Activated naive CD8-positive, alpha-beta T cell treated with anti-CD3 and anti-CD28 coated beads for 36 hours (primary cell): ENCODE measurements at regions not wholly inside any gene's neighbourhood (a gene's known extent, or its start where the extent isn't known, plus 50 kb on each side); places are given as distances from the start of the nearest gene placed in this dataset.

Source experiments
- DNase-seq: peaks from one replicate; pipeline ENCODE4 v3.0.0; 2021
- H3K27ac Mint-ChIP-seq: one replicate; pipeline ENCODE4 v1.8.0; 2022; ENCODE audit warnings: mild to moderate bottlenecking, moderate library complexity, mixed read lengths
- H3K27me3 Mint-ChIP-seq: one replicate; pipeline ENCODE4 v1.8.0; 2022; ENCODE audit warnings: mild to moderate bottlenecking, mixed read lengths
- H3K36me3 Mint-ChIP-seq: one replicate; pipeline ENCODE4 v1.8.0; 2021; ENCODE audit warnings: mild to moderate bottlenecking, mixed read lengths
- H3K4me1 Mint-ChIP-seq: one replicate; pipeline ENCODE4 v1.8.0; 2021; ENCODE audit warnings: mixed read lengths
- H3K4me3 Mint-ChIP-seq: one replicate; pipeline ENCODE4 v1.8.0; 2022; ENCODE audit warnings: mild to moderate bottlenecking, moderate library complexity, mixed read lengths
- H3K9me3 Mint-ChIP-seq: one replicate; pipeline ENCODE4 v1.8.0; 2022; ENCODE audit warnings: mixed read lengths

DNA sequence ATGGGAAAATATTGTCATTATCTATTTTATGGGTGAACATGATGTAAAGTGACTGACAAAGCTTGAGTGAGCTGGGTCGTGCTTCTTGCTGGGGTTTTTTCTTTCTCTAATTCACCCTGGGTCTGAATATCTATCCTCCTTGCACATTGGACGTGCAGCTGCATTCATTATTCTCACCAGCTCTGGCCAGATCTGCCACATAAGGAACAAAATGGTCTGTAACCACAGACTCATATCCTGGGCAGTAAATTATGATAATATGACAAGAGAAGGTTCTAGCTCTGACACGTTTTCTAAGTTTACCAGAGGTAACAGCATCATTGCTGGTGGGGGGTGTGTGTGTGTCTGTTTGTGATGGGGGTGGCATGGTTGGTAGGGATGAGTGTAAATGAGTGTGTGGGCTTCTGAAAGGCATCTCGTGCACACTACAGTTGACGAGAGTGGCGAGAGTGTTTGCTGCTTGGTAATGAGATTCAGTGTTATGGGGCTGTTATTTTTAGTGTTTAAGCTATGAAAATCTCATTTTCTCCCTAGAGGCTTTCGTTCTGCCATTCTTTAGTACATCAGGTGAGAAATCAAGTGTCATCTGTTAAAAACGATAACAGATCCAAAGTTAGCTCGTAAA lies 418.4 kb downstream of the PDCD6IP start:
- no peak overlapping the region for H3K27ac Mint-ChIP-seq
- H3K9me3 Mint-ChIP-seq, result no peaks in the 10 kb centered on the region
- H3K4me3 Mint-ChIP-seq, result no peak overlapping the region
- H3K36me3 Mint-ChIP-seq, result no peaks in the 10 kb centered on the region
- peaks cover 6% of the 10 kb centered on the region for H3K4me1 Mint-ChIP-seq
- H3K27me3 Mint-ChIP-seq, result peaks cover 3% of the 10 kb centered on the region
- DNase-seq, result no peak

DNA sequence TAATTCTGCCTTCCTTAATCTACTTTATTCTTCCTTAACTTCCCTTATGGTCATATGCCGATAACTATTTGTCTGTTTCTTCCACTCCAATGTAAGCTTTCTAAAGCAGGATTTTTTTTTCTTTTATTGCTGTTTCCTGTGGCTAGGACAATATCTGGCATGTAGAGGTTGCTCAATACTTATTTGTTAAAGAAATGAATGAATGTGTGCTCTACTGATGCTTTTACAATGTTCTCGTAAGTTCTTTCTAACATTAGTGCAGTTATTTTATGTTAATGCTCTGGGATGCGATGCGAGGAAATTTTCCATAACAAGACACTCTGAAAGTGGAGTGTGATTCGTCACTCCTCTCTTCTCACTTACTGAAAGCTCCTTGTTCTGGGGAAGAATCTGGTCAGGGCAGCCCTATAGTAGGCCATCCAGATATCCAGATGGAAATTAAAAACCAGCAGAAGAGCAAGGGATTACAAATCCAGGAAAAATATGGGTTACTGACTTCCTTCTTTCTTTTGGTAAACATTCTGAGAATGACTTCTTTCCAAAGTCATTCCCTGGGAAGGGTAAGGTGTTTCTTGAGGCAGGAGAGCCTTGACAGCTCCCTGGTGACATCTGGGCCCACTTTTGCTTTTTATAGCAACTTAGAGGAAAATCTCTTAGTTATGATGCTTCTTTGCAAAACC lies 420.4 kb downstream of the PDCD6IP start:
- no peaks in the 10 kb centered on the region for H3K36me3 Mint-ChIP-seq
- H3K4me1 Mint-ChIP-seq, result no peaks in the 10 kb centered on the region
- no peak for DNase-seq
- no peak overlapping the region for H3K4me3 Mint-ChIP-seq
- no peaks in the 10 kb centered on the region for H3K9me3 Mint-ChIP-seq
- H3K27me3 Mint-ChIP-seq, result peaks cover 3% of the 10 kb centered on the region
- no peak overlapping the region for H3K27ac Mint-ChIP-seq

DNA sequence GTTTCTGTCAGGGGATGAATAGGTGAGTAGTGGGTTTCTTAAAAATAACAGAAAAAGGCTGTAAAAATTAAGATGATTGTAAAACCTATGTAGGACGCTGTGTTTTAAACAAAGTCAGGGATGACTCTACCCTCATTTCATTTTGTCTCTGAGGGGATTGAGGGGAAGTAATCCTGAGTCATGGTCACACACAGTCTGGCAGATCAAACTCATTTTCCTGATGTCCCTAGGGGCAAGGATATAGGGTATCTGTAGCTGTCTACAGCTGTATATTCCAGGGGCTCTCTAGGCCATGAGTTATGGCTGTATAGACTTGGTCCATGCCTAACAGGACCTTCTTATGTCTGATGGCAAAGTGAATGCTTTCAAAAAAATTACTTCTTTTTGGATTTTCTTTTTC lies 421.1 kb downstream of the PDCD6IP start:
- Mint-ChIP-seq H3K36me3 (no peaks in the 10 kb centered on the region), H3K27me3 (peaks cover 3% of the 10 kb centered on the region), H3K9me3 (no peaks in the 10 kb centered on the region), H3K4me1 (no peaks in the 10 kb centered on the region), H3K27ac (no peak overlapping the region), H3K4me3 (no peak overlapping the region)
- no peak for DNase-seq

DNA sequence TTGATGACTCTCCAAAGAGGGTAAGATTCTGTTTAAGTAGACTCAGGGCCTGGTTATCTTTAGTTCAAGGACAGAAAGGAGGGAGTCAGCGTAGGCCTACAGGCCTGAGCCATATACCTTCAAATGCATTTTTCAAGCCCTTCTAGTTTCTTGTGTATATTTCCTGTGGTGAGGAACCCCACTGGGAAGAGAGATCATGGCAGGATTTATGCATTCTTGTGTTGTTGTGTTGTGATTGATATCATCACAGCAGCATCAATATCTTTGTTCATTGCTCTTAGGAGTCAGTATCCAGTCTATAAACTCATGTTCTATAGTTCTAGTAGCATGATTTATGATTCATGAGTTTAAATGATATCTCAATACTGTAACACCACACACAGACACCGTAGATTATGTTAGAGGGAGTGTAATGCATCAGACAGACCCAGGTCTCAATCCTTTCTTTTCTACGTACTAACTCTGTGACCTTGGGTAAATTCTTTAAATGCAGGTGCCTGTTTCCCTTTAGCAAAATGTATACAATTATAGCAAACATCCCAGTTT lies 427.5 kb downstream of the PDCD6IP start:
- Mint-ChIP-seq H3K36me3 (no peaks in the 10 kb centered on the region), H3K9me3 (no peaks in the 10 kb centered on the region), H3K27me3 (no peaks in the 10 kb centered on the region), H3K4me1 (no peaks in the 10 kb centered on the region), H3K4me3 (no peak overlapping the region), H3K27ac (no peak overlapping the region)
- DNase-seq, result no peak

DNA sequence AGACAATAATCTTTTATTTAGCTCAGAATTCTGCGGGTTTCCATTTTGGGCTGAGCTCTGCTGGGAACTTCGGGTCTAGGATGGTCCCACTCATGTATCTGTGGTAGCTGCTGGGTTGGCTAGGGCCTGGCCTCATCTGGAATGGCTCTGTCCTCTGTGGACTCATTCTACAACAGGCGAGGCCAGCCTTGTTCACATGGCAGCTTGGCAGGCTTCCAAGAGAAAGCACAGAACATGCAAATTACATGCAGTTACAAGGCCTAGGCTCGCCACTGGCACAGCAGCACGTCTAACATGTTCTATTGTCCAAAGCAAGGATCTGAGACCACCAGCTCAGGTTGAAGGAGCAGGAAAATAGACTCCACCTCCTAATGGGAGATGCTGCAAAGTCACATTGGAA lies 431.4 kb downstream of the PDCD6IP start:
- no peak for DNase-seq
- H3K36me3 Mint-ChIP-seq, result no peaks in the 10 kb centered on the region
- H3K4me3 Mint-ChIP-seq, result no peak overlapping the region
- no peak overlapping the region for H3K27ac Mint-ChIP-seq
- H3K27me3 Mint-ChIP-seq, result no peaks in the 10 kb centered on the region
- H3K4me1 Mint-ChIP-seq, result no peaks in the 10 kb centered on the region
- H3K9me3 Mint-ChIP-seq, result no peaks in the 10 kb centered on the region

DNA sequence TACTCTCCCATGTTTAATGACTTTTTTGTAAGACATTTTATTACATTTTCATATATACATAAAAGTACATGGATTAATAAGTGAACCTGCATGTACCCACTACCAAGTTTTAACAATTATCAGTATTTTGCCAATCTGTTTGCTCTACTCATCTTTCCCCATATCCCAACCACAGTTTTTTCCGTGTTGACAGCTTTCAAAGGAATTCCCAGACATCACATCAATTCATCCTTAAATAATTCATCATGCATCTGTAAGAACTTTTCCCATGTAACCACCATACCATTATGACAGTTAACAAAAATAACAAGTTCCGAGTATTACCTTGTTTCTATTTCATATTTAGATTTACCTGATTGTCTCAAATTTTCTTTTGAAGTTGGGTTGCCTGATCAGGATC lies 436.7 kb downstream of the PDCD6IP start:
- no peak for DNase-seq
- H3K9me3 Mint-ChIP-seq, result no peaks in the 10 kb centered on the region
- H3K4me1 Mint-ChIP-seq, result no peaks in the 10 kb centered on the region
- no peak overlapping the region for H3K27ac Mint-ChIP-seq
- H3K36me3 Mint-ChIP-seq, result no peaks in the 10 kb centered on the region
- no peaks in the 10 kb centered on the region for H3K27me3 Mint-ChIP-seq
- no peak overlapping the region for H3K4me3 Mint-ChIP-seq

DNA sequence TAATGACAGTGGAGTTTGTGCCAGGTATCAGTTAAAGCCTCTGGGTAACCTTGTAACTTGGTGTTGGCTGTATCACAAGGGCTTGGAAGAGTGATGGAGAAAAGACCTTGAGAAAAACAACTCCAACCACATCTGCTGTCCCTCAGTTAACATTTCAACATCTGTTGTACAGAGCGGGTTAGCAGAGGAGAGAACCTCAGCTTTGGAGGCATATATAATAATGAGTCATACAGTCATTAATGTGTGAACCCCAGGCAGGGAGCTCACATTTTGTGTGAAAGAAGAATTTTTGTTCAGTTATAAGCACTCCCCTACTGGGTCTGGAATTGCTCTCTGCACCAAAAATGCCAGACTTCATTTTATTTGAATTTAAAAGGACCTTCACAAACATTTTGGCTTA lies 439.5 kb downstream of the PDCD6IP start:
- H3K4me3 Mint-ChIP-seq, result no peak overlapping the region
- no peaks in the 10 kb centered on the region for H3K4me1 Mint-ChIP-seq
- no peak overlapping the region for H3K27ac Mint-ChIP-seq
- H3K27me3 Mint-ChIP-seq, result no peaks in the 10 kb centered on the region
- H3K9me3 Mint-ChIP-seq, result no peaks in the 10 kb centered on the region
- no peaks in the 10 kb centered on the region for H3K36me3 Mint-ChIP-seq
- DNase-seq, result no peak

DNA sequence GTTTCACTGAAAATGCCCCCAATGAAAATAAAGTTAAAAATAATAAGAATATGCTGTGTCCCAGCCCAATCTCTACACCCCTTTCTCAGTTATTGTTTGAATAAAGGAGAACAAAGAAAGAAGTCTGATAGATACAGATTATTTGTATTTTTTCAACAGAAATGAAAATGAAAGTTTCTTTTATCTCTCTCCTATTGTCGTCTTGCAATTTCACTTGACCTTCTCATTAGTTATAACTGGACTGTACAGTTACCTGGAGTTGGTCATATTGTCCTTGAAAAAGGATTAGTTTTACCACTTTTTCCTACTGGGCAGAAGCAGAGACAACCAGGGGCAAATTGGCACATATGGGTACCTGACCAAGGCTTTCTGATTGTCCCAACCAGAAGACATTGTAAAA lies 440.0 kb downstream of the PDCD6IP start:
- H3K36me3 Mint-ChIP-seq, result no peaks in the 10 kb centered on the region
- DNase-seq, result no peak
- H3K4me1 Mint-ChIP-seq, result no peaks in the 10 kb centered on the region
- no peaks in the 10 kb centered on the region for H3K27me3 Mint-ChIP-seq
- H3K9me3 Mint-ChIP-seq, result no peaks in the 10 kb centered on the region
- H3K27ac Mint-ChIP-seq, result no peak overlapping the region
- no peak overlapping the region for H3K4me3 Mint-ChIP-seq

DNA sequence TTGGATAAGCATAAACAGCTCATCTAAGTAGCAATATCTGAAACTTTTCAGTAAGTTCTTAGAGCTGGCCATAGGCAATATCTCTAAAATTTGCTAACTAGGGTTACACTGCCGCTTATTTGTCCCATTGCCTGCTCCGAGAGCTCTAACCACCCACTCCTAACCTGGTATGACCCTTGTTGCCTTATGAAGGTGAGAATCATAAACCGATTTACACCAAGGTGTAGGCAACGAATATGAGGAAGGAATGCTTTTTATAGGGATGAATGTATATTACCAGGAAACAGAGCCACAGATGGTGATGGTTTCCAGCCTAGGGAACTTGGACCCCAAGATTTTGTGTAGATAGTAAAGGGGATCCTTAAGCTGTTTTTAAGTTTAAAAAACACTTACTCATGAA lies 440.9 kb downstream of the PDCD6IP start:
- DNase-seq, result no peak
- Mint-ChIP-seq H3K4me1 (no peaks in the 10 kb centered on the region), H3K36me3 (no peaks in the 10 kb centered on the region), H3K27ac (no peak overlapping the region), H3K9me3 (no peaks in the 10 kb centered on the region), H3K27me3 (no peaks in the 10 kb centered on the region), H3K4me3 (no peak overlapping the region)

DNA sequence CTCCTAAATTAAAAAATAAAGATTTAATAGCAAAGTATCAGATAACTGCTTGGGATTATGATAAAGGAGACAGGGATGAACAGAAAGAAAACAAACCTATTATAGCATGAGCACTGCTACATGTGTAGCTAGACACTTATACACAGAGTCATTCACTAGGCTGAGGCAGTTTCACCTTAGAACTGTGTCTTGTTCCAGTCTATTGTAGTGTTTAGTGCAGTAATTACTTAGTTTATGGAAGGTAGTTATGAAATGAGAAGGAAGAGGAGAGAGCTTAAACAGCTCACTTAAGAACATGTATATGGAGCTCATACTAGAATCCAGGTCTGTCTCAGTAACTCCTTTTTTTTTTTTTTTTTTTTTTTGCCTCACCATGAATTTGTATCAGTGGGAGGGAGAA lies 441.4 kb downstream of the PDCD6IP start:
- no peak overlapping the region for H3K4me3 Mint-ChIP-seq
- no peaks in the 10 kb centered on the region for H3K36me3 Mint-ChIP-seq
- DNase-seq, result no peak
- no peaks in the 10 kb centered on the region for H3K27me3 Mint-ChIP-seq
- no peaks in the 10 kb centered on the region for H3K4me1 Mint-ChIP-seq
- no peak overlapping the region for H3K27ac Mint-ChIP-seq
- no peaks in the 10 kb centered on the region for H3K9me3 Mint-ChIP-seq

DNA sequence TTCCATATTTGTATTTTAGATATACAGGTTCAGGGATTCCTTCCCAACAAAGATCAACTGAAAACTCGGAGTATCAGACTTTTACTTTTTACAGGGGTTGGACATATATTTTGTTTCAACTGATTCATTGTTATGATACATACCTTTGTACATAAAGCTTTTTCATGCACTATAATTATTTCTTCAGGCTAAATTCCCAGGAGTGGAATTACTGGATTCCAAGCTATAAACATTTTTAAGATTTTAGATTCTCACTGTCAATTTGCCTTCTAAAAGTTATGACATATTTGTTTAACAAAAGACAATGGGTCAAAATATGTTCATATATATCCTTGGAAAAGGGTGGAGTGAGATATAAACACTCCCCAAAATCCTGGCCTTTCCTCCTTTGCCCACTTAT lies 449.0 kb downstream of the PDCD6IP start:
- H3K27me3 Mint-ChIP-seq, result no peaks in the 10 kb centered on the region
- H3K9me3 Mint-ChIP-seq, result no peaks in the 10 kb centered on the region
- H3K27ac Mint-ChIP-seq, result no peak overlapping the region
- peaks cover 6% of the 10 kb centered on the region for H3K4me1 Mint-ChIP-seq
- no peak for DNase-seq
- H3K4me3 Mint-ChIP-seq, result no peak overlapping the region
- H3K36me3 Mint-ChIP-seq, result no peaks in the 10 kb centered on the region

DNA sequence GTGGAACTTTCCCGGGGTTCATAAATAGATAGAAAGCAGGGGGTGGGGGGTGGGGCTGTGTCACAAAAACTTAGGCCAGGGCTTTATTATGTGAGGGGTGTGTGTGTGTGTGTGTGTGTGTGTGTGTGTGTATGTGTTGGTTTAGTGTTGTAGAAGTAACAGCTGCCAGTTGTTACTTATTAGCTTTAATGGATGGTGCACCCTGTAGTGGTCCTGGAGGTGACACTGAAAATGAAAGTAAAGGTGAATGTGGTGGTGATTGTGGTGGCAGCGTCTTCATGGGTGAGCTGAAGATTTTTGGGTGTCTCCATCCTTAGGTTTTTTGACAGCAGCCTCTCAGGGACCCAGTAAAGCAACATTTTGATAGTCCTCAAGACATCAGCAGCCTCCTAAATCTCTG lies 449.9 kb downstream of the PDCD6IP start:
- H3K27ac Mint-ChIP-seq, result no peak overlapping the region
- peaks cover 6% of the 10 kb centered on the region for H3K4me1 Mint-ChIP-seq
- H3K27me3 Mint-ChIP-seq, result no peaks in the 10 kb centered on the region
- H3K4me3 Mint-ChIP-seq, result no peak overlapping the region
- H3K36me3 Mint-ChIP-seq, result no peaks in the 10 kb centered on the region
- H3K9me3 Mint-ChIP-seq, result no peaks in the 10 kb centered on the region
- DNase-seq, result no peak

DNA sequence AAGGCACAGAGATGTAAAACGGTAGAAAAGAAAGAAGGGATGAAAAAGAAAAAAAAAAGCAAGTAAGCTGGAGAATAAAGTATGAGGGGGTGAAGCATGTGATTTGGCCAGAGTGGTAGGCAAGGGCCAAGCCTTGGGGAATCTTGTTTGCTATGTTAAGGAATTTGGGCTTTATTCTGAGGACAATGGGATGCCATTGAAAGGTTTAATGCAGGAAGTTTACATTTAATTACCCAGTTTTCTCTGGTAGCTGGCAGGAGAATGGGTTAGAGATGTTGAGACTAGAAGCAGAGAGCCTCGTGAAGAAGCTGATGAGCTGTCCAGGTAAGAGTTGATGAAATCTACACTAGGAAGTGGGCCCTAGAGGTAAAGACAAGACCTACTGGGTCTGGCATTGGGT lies 455.9 kb downstream of the PDCD6IP start:
- no peaks in the 10 kb centered on the region for H3K36me3 Mint-ChIP-seq
- no peak for DNase-seq
- H3K27me3 Mint-ChIP-seq, result peaks cover 4% of the 10 kb centered on the region
- H3K4me1 Mint-ChIP-seq, result peaks cover 1% of the 10 kb centered on the region
- H3K9me3 Mint-ChIP-seq, result no peaks in the 10 kb centered on the region
- H3K4me3 Mint-ChIP-seq, result no peak overlapping the region
- no peak overlapping the region for H3K27ac Mint-ChIP-seq

DNA sequence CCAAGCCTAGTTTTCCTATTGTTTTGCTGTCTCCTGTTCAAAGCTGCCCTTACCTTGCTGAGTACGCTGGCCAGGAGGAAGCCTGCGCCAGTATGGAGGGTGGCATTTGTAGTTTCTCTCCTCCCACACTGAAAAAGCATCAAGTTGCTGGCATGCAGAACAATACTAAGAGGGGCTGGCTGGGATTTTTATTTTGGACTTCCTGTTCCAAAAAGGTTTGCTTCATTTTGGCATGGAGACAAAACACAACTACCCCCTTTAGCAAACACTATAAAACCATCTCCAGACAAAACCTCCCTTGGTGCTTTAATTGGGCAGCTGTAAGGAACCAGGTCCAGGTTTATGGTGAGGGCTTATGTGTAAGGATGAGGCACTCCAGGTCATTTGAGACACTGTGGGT lies 457.6 kb downstream of the PDCD6IP start:
- Mint-ChIP-seq H3K4me1 (peaks cover 2% of the 10 kb centered on the region), H3K27ac (no peak overlapping the region), H3K9me3 (no peaks in the 10 kb centered on the region), H3K4me3 (no peak overlapping the region), H3K27me3 (peaks cover 6% of the 10 kb centered on the region), H3K36me3 (no peaks in the 10 kb centered on the region)
- no peak for DNase-seq

DNA sequence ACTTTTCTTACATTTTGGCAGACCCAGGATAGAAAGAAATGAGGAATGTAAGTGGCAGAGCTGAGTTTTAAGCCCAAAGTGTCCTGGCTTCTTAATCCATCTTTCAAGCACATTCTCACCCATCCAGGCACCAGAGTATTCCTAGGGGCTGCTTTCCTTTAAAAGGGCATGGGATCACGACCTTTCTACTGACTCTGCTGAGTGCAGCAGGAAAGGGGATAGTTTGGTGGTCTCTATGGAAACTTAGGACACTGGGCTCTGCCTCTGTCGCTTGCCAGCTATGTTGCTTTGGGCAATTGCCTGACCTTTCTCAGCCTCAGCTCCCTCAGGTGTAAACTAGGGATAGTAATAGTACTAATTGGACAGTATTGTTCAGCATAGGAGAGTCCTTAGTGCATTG lies 458.4 kb downstream of the PDCD6IP start:
- DNase-seq, result no peak
- no peaks in the 10 kb centered on the region for H3K36me3 Mint-ChIP-seq
- H3K4me1 Mint-ChIP-seq, result peaks cover 10% of the 10 kb centered on the region
- H3K9me3 Mint-ChIP-seq, result no peaks in the 10 kb centered on the region
- no peak overlapping the region for H3K27ac Mint-ChIP-seq
- H3K4me3 Mint-ChIP-seq, result no peak overlapping the region
- peaks cover 8% of the 10 kb centered on the region for H3K27me3 Mint-ChIP-seq
